ENCODE measurements at regions not wholly inside any gene's neighbourhood (a gene's known extent, or its start where the extent isn't known, plus 50 kb on each side); places are given as distances from the start of the nearest gene placed in this dataset.

DNA sequence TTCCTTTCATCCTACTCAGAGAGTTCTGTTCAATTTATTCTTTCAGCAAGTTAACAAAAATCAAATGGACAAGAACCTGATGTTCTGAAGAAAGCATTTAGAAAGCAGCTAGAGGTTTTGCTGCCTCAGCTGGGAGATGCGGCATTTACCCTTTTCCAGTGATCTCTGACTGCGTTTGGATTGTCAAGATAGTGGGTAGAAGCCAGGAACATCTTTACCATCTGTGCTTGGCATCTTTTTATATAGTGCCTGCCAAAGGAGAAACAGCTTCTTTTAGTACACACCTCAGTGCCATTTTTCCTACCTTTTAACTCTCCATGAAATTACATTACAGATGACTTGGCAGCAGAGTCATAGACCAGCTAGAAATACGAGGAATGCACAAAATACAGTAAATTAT is 680.8 kb downstream of the SLITRK1 start:
- H3K4me1 ChIP-seq (ENCODE audit: control insufficient read depth, insufficient read depth, low read length), result no peaks in the 10 kb centered on the region
- no peak overlapping the region for H3K27ac ChIP-seq (ENCODE audit: extremely low read depth, low read depth, low read length)
- H3K36me3 ChIP-seq (ENCODE audit: control insufficient read depth in 2 of 2, insufficient read depth in 1 of 2, low read length in 2 of 2), result no peaks in the 10 kb centered on the region
- H3K9me3 ChIP-seq (ENCODE audit: control insufficient read depth, insufficient read depth, low read depth, low read length), result no peaks in the 10 kb centered on the region
- TF ChIP-seq KLF8 (tag by site-specific recombination; IDR thresholded peaks at IDR 0.05) (no peak), ZNF335 (tag by site-specific recombination; conservative IDR thresholded peaks at IDR 0.05) (no peak), EGR2 (tag by site-specific recombination; IDR thresholded peaks at IDR 0.05; ENCODE audit: low read depth) (no peak), ZNF155 (tag by site-specific recombination; IDR thresholded peaks at IDR 0.05) (no peak), ZNF146 (tag by site-specific recombination; IDR thresholded peaks at IDR 0.05) (no peak), ZNF433 (tag by site-specific recombination; IDR thresholded peaks at IDR 0.05; ENCODE audit: low read depth) (no peak), ZNF76 (tag by site-specific recombination; IDR thresholded peaks at IDR 0.05; ENCODE audit: borderline replicate concordance, low read depth) (no peak), ZSCAN30 (tag by site-specific recombination; IDR thresholded peaks at IDR 0.05) (no peak), ZNF10 (tag by site-specific recombination; IDR thresholded peaks at IDR 0.05) (no peak)
- POLR2A ChIA-PET, result no interaction called here
- CTCF ChIA-PET, result no interaction called here
- no peak overlapping the region for H3K4me3 ChIP-seq (ENCODE audit: low read depth, low read length)

- no peak overlapping the region for H3K4me3 ChIP-seq (ENCODE audit: low read depth, low read length)
Observed at GRCh38 chr13:83197316-83197715, 685.0 kb downstream of the SLITRK1 start.

GRCh38 chr13:83190020-83190419 is 692.3 kb downstream of the SLITRK1 start:
- ChIA-PET CTCF (no interaction called here), POLR2A (no interaction called here)
- Histone ChIP-seq H3K4me1 (ENCODE audit: control insufficient read depth, insufficient read depth, low read length) (no peaks in the 10 kb centered on the region), H3K36me3 (ENCODE audit: control insufficient read depth in 2 of 2, insufficient read depth in 1 of 2, low read length in 2 of 2) (no peaks in the 10 kb centered on the region), H3K9me3 (ENCODE audit: control insufficient read depth, insufficient read depth, low read depth, low read length) (no peaks in the 10 kb centered on the region), H3K27ac (ENCODE audit: extremely low read depth, low read depth, low read length) (no peak overlapping the region), H3K4me3 (ENCODE audit: low read depth, low read length) (no peak overlapping the region)
- TF ChIP-seq ZSCAN18 (tag by site-specific recombination; IDR thresholded peaks at IDR 0.05) (no peak), WT1 (tag by site-specific recombination; IDR thresholded peaks at IDR 0.05) (no peak), PRDM10 (tag by site-specific recombination; IDR thresholded peaks at IDR 0.05) (no peak)
- TF ChIP-seq, protein P1, sequence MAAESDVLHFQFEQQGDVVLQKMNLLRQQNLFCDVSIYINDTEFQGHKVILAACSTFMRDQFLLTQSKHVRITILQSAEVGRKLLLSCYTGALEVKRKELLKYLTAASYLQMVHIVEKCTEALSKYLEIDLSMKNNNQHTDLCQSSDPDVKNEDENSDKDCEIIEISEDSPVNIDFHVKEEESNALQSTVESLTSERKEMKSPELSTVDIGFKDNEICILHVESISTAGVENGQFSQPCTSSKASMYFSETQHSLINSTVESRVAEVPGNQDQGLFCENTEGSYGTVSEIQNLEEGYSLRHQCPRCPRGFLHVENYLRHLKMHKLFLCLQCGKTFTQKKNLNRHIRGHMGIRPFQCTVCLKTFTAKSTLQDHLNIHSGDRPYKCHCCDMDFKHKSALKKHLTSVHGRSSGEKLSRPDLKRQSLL (tag by site-specific recombination; IDR thresholded peaks at IDR 0.05), result no peak
- TF ChIP-seq, protein P2, sequence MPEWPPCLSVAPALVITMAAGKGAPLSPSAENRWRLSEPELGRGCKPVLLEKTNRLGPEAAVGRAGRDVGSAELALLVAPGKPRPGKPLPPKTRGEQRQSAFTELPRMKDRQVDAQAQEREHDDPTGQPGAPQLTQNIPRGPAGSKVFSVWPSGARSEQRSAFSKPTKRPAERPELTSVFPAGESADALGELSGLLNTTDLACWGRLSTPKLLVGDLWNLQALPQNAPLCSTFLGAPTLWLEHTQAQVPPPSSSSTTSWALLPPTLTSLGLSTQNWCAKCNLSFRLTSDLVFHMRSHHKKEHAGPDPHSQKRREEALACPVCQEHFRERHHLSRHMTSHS (tag by site-specific recombination; IDR thresholded peaks at IDR 0.05), result no peak
- TF ChIP-seq, protein P3, sequence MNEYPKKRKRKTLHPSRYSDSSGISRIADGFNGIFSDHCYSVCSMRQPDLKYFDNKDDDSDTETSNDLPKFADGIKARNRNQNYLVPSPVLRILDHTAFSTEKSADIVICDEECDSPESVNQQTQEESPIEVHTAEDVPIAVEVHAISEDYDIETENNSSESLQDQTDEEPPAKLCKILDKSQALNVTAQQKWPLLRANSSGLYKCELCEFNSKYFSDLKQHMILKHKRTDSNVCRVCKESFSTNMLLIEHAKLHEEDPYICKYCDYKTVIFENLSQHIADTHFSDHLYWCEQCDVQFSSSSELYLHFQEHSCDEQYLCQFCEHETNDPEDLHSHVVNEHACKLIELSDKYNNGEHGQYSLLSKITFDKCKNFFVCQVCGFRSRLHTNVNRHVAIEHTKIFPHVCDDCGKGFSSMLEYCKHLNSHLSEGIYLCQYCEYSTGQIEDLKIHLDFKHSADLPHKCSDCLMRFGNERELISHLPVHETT (tag by site-specific recombination; IDR thresholded peaks at IDR 0.05), result no peak

More at GRCh38 chr13:83197316-83197715, 685.0 kb downstream of the SLITRK1 start:
- TF ChIP-seq HOXC10 (CRISPR knock-in tag; IDR thresholded peaks at IDR 0.05), result no peak
- no peak for TF ChIP-seq GLIS1 (tag by site-specific recombination; IDR thresholded peaks at IDR 0.05)
- no peak for TF ChIP-seq GLIS2 (tag by site-specific recombination; IDR thresholded peaks at IDR 0.05)
- TF ChIP-seq, protein P4, sequence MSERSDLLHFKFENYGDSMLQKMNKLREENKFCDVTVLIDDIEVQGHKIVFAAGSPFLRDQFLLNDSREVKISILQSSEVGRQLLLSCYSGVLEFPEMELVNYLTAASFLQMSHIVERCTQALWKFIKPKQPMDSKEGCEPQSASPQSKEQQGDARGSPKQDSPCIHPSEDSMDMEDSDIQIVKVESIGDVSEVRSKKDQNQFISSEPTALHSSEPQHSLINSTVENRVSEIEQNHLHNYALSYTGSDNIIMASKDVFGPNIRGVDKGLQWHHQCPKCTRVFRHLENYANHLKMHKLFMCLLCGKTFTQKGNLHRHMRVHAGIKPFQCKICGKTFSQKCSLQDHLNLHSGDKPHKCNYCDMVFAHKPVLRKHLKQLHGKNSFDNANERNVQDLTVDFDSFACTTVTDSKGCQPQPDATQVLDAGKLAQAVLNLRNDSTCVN (tag by site-specific recombination; optimal IDR thresholded peaks at IDR 0.05), result no peak
- no peak for TF ChIP-seq KLF8 (tag by site-specific recombination; IDR thresholded peaks at IDR 0.05)
- Histone ChIP-seq H3K27ac (ENCODE audit: extremely low read depth, low read depth, low read length) (no peak overlapping the region), H3K4me1 (ENCODE audit: control insufficient read depth, insufficient read depth, low read length) (no peaks in the 10 kb centered on the region), H3K9me3 (ENCODE audit: control insufficient read depth, insufficient read depth, low read depth, low read length) (no peaks in the 10 kb centered on the region), H3K36me3 (ENCODE audit: control insufficient read depth in 2 of 2, insufficient read depth in 1 of 2, low read length in 2 of 2) (no peaks in the 10 kb centered on the region)
- POLR2A ChIA-PET, result no interaction called here
- CTCF ChIA-PET, result no interaction called here
